H1 (cell line): ENCODE measurements at regions not wholly inside any gene's neighbourhood (a gene's known extent, or its start where the extent isn't known, plus 50 kb on each side); places are given as distances from the start of the nearest gene placed in this dataset.

Experiments
- CBX8 ChIP-seq: fragments of 300-800, 300-1000 bp; sonication (generic); IDR thresholded peaks from 2 replicates; pipeline ENCODE4 v1.7.1; 2016; ENCODE audit warnings: low read depth, low read length, borderline replicate concordance
- CHD1 ChIP-seq: IDR thresholded peaks from 2 replicates; pipeline ENCODE4 v1.6.1; 2012; ENCODE audit warnings: low read depth, low read length, improper control_type of control experiment
- EP300 ChIP-seq, 2 experiments: IDR thresholded peaks; 1 replicate in 1 of 2; 2 replicates in 1 of 2; pipeline ENCODE4 v1.6.1; 2011 to 2012; ENCODE audit warnings: low read depth in 2 of 2, low read length in 2 of 2, mild to moderate bottlenecking in 2 of 2, borderline replicate concordance in 1 of 2, inconsistent platforms in 1 of 2, moderate library complexity in 1 of 2
- JUN ChIP-seq: IDR thresholded peaks from 2 replicates; pipeline ENCODE4 v1.6.1; 2011; ENCODE audit warnings: low read depth, mild to moderate bottlenecking, improper control_type of control experiment, low read length
- JUND ChIP-seq: IDR thresholded peaks from 2 replicates; pipeline ENCODE4 v1.6.1; 2011; ENCODE audit warnings: mild to moderate bottlenecking, improper control_type of control experiment, low read length

DNA sequence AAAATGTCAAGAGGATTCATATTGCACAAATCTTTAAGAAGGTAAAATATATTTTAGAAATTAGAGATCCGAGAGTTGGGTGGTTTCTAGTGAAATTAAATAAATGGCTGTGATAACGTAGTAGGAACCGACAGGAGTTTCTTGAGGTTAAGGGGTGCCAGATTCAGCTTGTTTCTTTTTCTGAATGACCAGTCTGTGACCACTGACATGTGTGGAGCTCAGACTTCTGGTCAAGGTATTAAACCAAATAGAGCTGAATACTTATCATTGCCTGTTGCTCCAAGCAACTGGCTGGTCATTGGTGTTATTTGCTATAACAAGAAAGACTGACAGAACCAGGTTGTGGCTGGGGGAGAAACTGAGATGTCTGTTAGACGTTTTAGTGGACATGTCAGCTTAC lies 408.2 kb upstream of the HS6ST1 start (continued):
- TF ChIP-seq EP300 (IDR thresholded peaks at IDR 0.05; ENCODE audit: borderline replicate concordance in 1 of 2, low read depth in 2 of 2, low read length in 2 of 2) = no peak
- no peak for TF ChIP-seq JUND
- TF ChIP-seq JUN = no peak
- TF ChIP-seq CBX8 = no peak
- TF ChIP-seq CHD1 = no peak
- TF ChIP-seq, all 59 proteins: peak for 0
